ENCODE measurements at regions not wholly inside any gene's neighbourhood (a gene's known extent, or its start where the extent isn't known, plus 50 kb on each side); places are given as distances from the start of the nearest gene placed in this dataset.

DNA sequence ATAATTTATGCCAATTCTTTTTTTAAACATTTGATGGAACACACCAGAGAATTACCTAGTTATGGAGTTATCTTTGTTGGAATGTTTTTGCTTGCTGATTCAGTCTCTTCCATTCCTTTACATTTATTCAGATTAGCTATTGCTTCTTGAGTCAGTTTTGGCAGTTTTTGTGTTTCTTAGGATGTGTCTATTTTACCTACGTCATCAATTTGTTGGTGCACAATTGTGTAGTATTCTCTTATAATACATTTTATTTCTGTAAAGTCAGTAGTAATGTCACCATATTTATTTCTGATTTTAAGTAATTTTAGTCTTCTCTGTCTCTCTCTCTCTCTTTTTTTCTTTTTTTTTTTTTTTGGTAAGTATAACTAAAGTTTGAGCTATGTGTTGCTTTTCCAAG is 929.5 kb upstream of the RAG2 start:
- H3K4me1 Mint-ChIP-seq: no peaks in the 10 kb centered on the region
- H3K9me3 Mint-ChIP-seq: peaks cover 12% of the 10 kb centered on the region
- no peak overlapping the region for H3K27ac Mint-ChIP-seq
- H3K36me3 Mint-ChIP-seq: no peaks in the 10 kb centered on the region
- H3K4me3 Mint-ChIP-seq: no peak overlapping the region
- H3K27me3 Mint-ChIP-seq: no peaks in the 10 kb centered on the region

DNA sequence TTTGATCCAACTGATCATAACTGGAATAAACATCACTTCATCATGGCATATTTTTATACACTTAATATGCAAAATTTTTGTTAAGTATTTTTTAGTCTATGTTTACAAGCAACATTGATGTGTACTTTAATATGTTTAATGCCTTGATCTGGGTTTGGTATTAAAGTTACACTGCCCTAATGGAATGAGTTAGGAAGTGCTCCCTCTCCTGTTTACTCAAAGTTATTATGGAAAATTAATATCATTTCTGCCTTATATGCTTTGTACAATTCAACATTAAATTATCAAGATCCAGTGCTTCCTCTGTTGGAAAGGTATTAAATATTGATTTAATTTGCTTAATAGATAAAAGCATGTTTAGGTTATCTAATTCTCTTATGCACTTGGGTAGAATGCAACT is 927.3 kb upstream of the RAG2 start:
- Mint-ChIP-seq H3K36me3 (peaks cover 2% of the 10 kb centered on the region), H3K9me3 (peaks cover 16% of the 10 kb centered on the region), H3K4me3 (no peak overlapping the region), H3K27ac (no peak overlapping the region), H3K4me1 (no peaks in the 10 kb centered on the region), H3K27me3 (no peaks in the 10 kb centered on the region)

DNA sequence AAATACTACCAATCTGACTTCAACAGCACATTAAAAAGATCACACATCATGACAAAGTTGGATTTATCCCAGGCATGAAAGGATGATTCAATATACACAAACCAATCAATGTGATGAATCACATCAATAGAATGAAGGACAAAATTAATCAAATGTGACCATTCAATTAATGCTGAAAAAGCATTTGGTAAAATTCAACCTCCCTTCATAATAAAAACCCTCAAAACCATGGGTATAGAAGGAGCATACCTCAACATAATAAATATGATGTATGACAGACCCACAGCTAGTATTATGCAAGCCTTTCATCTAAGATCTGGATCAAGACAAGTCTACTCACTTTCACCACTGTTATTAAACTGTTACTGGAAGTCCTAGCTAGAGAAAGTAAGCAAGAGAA is 921.7 kb upstream of the RAG2 start:
- Mint-ChIP-seq H3K36me3 (peaks cover 2% of the 10 kb centered on the region), H3K9me3 (peaks cover 20% of the 10 kb centered on the region), H3K4me3 (no peak overlapping the region), H3K4me1 (no peaks in the 10 kb centered on the region), H3K27me3 (no peaks in the 10 kb centered on the region), H3K27ac (no peak overlapping the region)

DNA sequence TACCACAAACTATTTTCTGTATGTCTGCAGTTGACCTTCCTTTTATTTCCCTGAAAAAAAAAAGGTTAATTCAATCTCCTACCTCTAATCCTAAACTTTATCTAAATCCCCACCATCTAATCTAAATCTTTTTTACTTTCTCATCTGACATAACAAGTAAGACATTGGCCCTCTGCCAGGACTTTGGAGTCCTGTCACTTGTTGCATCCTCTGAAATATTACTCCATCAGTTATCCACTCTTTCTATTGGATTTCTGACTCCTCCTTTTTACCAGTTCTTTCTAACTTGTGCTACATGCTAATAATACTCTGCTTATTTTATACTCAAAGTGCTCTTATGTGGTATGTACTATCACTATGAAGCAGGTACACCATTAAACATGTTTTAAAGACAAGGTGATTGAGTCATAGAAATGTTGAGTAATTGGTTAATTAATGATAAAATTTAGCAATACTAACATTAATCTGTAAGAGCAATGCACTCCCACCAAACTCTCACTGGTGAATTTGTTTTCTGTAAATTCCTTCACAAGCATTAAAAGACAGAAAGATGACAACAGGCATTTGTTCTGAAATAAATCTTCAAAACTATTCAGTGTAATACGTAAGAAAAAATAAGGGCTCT is 914.2 kb upstream of the RAG2 start:
- no peak overlapping the region for H3K4me3 Mint-ChIP-seq
- no peak overlapping the region for H3K27ac Mint-ChIP-seq
- H3K36me3 Mint-ChIP-seq: no peaks in the 10 kb centered on the region

DNA sequence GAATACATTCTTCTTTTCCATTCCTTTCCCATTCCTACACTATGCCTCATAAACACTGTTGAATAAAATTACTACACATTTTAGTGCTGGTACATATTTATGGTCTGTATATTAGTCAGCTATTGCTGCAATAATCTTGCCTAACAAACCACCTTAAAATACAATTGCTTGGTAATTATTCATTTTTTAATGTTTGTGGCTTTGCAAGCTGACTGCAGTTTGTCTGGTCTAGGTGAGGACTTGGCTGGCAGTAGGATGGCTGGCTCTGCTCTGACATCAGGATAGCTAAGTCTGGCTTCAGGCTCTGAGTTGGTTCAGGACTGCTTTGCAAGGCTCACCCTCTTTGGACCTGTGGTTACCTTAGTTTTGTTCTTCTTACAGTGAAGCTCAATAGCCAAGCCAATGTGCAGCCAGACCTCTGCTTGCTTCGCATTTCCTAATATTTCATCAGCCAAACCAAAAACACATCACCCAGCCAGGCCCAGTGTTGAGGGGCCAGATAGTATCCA is 913.4 kb upstream of the RAG2 start:
- Mint-ChIP-seq H3K27me3 (no peaks in the 10 kb centered on the region), H3K9me3 (peaks cover 22% of the 10 kb centered on the region), H3K4me1 (no peaks in the 10 kb centered on the region), H3K27ac (no peak overlapping the region), H3K36me3 (no peaks in the 10 kb centered on the region), H3K4me3 (no peak overlapping the region)

More for the DNA sequence above, 914.2 kb upstream of the RAG2 start:
- Mint-ChIP-seq H3K27me3 (no peaks in the 10 kb centered on the region), H3K9me3 (peaks cover 19% of the 10 kb centered on the region), H3K4me1 (no peaks in the 10 kb centered on the region)

DNA sequence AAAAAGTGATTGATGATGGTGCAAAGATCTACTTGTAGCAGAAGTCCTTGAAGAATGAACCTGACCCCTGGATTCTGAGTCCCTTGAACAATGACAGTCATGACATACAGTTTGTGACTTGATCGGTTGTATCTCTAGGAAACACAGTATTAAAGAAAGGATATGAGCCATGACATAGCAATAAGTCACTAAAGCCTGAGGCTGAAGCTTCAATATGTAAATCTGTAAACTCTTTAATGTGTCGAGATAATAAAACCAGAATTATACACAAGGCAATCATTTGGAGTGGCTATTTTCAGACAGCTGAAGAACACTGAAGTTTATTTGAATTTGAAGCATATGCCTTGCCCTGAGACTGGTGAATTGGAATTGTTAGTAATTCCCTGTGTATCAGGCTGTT is 911.5 kb upstream of the RAG2 start:
- Mint-ChIP-seq H3K36me3 (no peaks in the 10 kb centered on the region), H3K4me3 (no peak overlapping the region), H3K4me1 (no peaks in the 10 kb centered on the region), H3K27ac (no peak overlapping the region), H3K27me3 (no peaks in the 10 kb centered on the region), H3K9me3 (peaks cover 16% of the 10 kb centered on the region)

DNA sequence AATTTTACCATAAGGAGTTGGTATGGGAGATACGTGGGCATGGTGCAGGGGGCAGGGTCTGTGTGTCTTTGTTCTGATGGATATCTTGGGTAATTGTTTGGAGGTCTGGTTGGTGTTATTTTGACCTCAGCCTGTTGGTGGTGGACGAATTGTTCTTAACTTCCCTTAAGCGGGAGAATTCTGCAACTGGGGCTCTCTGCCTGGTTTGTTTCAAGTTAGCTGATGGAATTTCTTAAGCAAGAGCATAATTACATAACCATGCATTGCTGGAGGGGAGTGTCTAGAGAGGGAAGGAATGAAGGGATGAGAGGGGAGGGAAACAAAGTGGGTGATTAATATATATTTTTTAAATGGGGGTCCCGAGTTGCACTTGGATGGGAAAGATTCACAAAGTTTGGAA is 908.5 kb upstream of the RAG2 start:
- Mint-ChIP-seq H3K9me3 (peaks cover 5% of the 10 kb centered on the region), H3K4me3 (no peak overlapping the region), H3K27me3 (no peaks in the 10 kb centered on the region), H3K36me3 (no peaks in the 10 kb centered on the region), H3K27ac (no peak overlapping the region), H3K4me1 (no peaks in the 10 kb centered on the region)

DNA sequence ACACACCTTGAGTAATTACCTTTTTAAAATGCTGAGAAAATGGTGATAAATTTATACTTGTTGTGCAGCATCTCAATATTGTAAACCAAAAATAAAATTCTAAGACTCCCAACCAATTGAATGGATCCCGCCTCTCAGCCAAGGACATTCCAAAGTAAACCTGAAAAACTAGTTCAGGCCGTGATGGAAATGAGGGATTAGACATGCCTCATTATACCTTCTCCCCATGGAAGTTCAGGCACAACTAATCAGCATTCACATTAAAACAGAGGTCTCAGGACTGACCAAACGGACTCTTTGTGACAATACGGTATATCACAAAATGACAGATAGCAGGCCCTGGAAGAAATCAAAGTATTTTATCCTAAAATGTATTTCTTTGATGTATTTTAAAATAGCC is 907.4 kb upstream of the RAG2 start:
- H3K27me3 Mint-ChIP-seq: no peaks in the 10 kb centered on the region
- H3K27ac Mint-ChIP-seq: no peak overlapping the region

DNA sequence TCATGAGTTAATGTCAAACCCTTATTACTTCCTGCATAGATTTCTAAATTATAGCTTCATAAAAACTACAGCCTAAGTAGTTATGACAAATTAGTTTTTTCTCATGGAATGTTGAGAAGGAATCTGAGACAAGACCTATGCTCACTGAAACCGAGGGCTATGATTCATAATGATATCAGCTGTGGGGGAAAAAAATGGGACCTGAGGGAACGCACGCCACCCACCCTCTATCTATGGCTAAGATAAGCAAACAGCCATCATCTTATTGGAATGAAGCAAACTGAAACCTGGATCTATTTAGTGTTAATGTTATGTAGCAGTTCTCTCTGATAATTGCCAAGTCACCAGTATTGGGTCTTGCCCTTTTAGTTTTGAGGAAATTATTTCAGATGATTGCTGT is 906.9 kb upstream of the RAG2 start:
- Mint-ChIP-seq H3K9me3 (peaks cover 5% of the 10 kb centered on the region), H3K27me3 (no peaks in the 10 kb centered on the region), H3K4me3 (no peak overlapping the region), H3K36me3 (no peaks in the 10 kb centered on the region), H3K4me1 (no peaks in the 10 kb centered on the region), H3K27ac (no peak overlapping the region)

More for the DNA sequence above, 907.4 kb upstream of the RAG2 start:
- Mint-ChIP-seq H3K4me3 (no peak overlapping the region), H3K36me3 (no peaks in the 10 kb centered on the region), H3K4me1 (no peaks in the 10 kb centered on the region), H3K9me3 (peaks cover 5% of the 10 kb centered on the region)

DNA sequence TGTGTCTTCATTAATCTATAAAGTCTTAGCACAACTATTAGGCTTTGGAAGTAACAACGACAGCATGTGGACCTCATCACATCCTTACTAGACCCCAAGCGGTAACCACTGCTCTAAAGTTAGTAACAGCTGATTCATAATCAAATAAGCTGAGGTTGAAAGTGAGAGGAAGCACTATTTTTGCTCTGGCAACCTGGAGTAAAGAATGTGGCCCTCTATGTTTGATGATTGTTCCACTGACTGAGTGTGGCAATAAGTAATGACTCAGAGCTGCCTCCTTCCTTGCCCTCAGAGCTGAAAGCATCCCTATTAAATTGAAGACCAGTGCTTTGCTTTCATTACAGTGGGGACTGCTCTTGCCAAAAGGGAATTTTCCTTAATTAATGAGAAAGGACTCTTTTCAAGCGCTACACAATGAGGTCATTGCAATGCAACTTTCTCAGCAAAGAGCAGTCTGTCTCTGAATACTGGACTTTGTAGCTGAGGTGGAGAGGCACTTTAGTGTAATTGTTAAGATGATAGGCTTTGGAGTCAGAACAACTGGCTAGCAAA is 906.1 kb upstream of the RAG2 start:
- Mint-ChIP-seq H3K4me1 (no peaks in the 10 kb centered on the region), H3K27ac (no peak overlapping the region), H3K27me3 (no peaks in the 10 kb centered on the region), H3K36me3 (no peaks in the 10 kb centered on the region), H3K9me3 (peaks cover 5% of the 10 kb centered on the region), H3K4me3 (no peak overlapping the region)

DNA sequence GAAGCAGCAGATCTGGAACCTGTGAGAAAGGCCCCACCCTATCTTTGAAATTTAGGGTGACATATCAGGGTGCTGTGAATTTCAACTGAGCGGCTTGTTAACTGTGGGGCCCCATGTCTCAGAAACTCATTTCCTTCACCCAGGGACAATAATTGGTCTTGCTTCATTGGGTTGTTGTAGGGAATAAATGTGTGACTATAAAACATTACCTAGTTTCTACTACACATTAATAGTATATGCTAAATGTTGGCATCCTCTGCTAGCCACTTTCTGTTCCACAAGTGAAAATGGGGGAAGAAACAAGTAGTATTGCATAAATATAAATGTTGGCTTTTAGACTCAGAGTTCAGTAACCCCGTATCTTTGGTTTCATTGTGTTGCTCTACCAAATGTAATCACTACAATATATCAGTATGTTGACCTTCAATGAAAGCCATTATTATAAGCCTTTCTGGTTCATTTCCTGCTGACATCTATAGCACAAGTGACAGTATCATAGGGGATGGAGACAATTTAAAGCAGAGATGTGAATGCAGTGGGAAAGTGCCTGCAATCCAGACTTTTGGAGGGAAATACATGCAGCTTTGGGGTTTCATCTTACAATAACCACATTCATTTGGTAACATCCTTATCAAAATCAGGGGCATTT is 905.5 kb upstream of the RAG2 start:
- peaks cover 5% of the 10 kb centered on the region for H3K9me3 Mint-ChIP-seq
- H3K4me1 Mint-ChIP-seq: no peaks in the 10 kb centered on the region
- H3K4me3 Mint-ChIP-seq: no peak overlapping the region
- H3K27me3 Mint-ChIP-seq: no peaks in the 10 kb centered on the region
- H3K27ac Mint-ChIP-seq: no peak overlapping the region
- H3K36me3 Mint-ChIP-seq: no peaks in the 10 kb centered on the region

DNA sequence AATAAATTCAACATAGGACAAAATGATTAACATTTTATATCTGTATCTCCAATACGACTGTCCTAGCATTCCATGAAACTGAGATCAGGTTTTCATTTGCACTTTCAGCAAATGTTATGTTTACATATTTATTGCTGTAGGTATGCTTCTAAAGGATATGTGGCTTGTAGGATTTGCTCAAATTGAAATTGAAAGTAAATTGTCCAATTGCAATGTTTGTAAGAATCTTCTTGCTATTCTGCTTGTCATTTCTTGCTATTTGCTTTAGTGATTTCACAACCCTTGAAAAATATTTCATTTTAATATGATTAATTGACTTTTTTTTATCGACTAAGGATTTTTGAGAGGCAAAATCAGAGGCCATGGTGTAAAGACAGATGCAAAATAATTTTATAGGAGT is 904.2 kb upstream of the RAG2 start:
- no peaks in the 10 kb centered on the region for H3K36me3 Mint-ChIP-seq
- H3K9me3 Mint-ChIP-seq: peaks cover 3% of the 10 kb centered on the region
- no peak overlapping the region for H3K4me3 Mint-ChIP-seq
- no peaks in the 10 kb centered on the region for H3K27me3 Mint-ChIP-seq
- H3K27ac Mint-ChIP-seq: no peak overlapping the region
- H3K4me1 Mint-ChIP-seq: no peaks in the 10 kb centered on the region

DNA sequence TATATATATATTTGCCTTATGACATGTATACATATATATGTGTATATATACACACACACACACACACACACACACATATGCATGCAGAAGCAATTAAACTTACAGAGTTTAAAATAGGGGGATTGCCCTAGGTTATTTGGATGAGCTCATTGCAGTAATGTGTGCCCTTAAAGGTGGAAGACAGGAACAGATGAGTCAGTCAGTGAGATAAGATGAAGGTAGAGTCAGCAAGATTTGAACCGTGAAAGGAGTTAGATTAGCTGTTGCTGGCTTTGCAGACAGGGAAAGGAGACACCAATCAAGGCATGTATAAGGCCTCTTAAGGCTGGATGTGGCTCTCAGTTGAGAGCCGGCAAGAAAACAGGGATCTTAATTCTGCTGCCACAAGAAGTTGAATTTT is 902.4 kb upstream of the RAG2 start:
- no peak overlapping the region for H3K27ac Mint-ChIP-seq
- peaks cover 6% of the 10 kb centered on the region for H3K9me3 Mint-ChIP-seq
- H3K4me3 Mint-ChIP-seq: no peak overlapping the region
- no peaks in the 10 kb centered on the region for H3K36me3 Mint-ChIP-seq
- no peaks in the 10 kb centered on the region for H3K4me1 Mint-ChIP-seq
- H3K27me3 Mint-ChIP-seq: no peaks in the 10 kb centered on the region

DNA sequence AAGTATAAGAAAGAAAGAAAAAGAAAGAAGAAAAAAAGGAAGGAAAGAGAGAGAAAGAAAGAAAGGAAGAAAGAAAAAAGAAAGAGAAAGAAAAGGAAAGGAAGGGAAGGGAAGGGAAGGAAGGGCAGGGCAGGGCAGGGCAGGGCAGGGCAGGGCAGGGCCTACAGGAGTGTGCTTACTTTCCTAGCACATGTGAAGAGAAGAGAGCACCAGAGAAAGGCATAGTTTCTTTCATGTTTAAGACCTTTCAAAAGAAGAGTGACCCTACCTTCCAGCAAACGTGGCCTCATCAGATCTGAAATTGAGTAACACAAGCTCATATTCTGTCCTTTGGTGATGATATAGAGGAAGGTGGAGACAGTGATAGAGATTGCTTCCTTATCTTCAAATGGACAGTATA is 899.3 kb upstream of the RAG2 start:
- Mint-ChIP-seq H3K27ac (no peak overlapping the region), H3K4me1 (no peaks in the 10 kb centered on the region), H3K36me3 (no peaks in the 10 kb centered on the region), H3K9me3 (peaks cover 6% of the 10 kb centered on the region), H3K27me3 (no peaks in the 10 kb centered on the region), H3K4me3 (no peak overlapping the region)

DNA sequence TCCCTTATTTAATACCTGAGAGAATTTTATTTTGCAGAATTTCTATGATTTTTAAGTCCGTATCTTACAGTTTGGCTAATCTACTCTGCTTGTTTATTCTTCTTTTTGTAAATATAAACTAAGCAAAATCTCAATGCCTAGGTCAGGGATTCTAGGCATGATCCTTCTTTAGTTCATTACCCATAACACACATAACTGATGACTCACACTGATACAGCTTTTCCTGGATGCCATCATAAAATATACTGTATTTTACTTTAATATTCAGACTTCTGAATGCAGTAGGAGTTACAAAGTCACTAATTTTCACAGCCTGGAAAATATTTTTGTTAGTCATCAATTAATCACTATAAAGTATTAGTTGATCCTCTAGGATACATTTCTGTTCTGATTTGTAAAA is 898.2 kb upstream of the RAG2 start:
- H3K27me3 Mint-ChIP-seq: no peaks in the 10 kb centered on the region
- no peaks in the 10 kb centered on the region for H3K36me3 Mint-ChIP-seq
- no peaks in the 10 kb centered on the region for H3K4me1 Mint-ChIP-seq
- no peak overlapping the region for H3K4me3 Mint-ChIP-seq
- no peak overlapping the region for H3K27ac Mint-ChIP-seq
- peaks cover 6% of the 10 kb centered on the region for H3K9me3 Mint-ChIP-seq

DNA sequence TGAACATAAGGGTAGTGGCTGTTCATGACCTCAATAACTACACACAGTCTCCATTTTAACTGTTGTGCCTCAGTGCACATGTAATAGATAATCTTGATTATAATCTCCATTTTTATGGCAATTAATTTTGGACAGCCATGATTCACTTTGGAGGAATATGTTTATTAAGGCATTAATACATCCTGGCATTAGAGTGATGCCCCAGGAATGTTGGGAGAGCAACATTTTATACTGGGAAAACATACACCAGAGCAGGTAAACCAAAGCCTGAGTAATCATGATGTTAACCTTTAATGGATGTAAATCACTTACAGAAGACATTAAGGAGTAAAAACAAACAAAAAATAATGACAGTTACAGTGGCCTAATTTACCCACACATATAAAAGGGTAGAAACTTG is 886.3 kb upstream of the RAG2 start:
- Mint-ChIP-seq H3K36me3 (peaks cover 1% of the 10 kb centered on the region), H3K27ac (no peak overlapping the region), H3K4me1 (no peaks in the 10 kb centered on the region), H3K27me3 (no peaks in the 10 kb centered on the region), H3K4me3 (no peak overlapping the region), H3K9me3 (peaks cover 11% of the 10 kb centered on the region)

Data from activated naive CD4-positive, alpha-beta T cell treated with anti-CD3 and anti-CD28 coated beads, Interleukin-2, amount 50 U/mL, for 24 hours (primary cell).